K562 (cell line): ENCODE measurements at regions not wholly inside any gene's neighbourhood (a gene's known extent, or its start where the extent isn't known, plus 50 kb on each side); places are given as distances from the start of the nearest gene placed in this dataset.

Experiments
- ATAC-seq: fragments of 200-7000 bp; cut with Tn5 transposase; 3 replicates; pipeline ENCODE4 v1.9.1; 2020; ENCODE audit warnings: moderate library complexity
- BruUV-seq: library from RNA; stranded (reverse); fragments of 400-500 nt; replicated peaks from 2 replicates; lab custom pipeline; 2021; lab: Mats Ljungman, UMichigan
- CTCF ChIA-PET: fragments of 300-600 bp; formaldehyde crosslinking; extraction: SDS; loops from one replicate; lab custom pipeline; 2021; ENCODE audit warnings: low intra/inter-chr PET ratio; lab: Yijun Ruan, JAX
- POLR2A ChIA-PET: fragments of 300-600, 350-650 bp; sonication (Branson Sonifier 250); formaldehyde crosslinking; extraction: SDS; loops from one replicate; lab custom pipeline; 2021; ENCODE audit warnings: antibody characterized with exemption, inconsistent platforms; lab: Yijun Ruan, JAX
- DNase-seq, 4 experiments: peaks; one replicate each; pipeline versions ENCODE4 v3.0.0 to v3.0.0-alpha.2; 2011 to 2018; ENCODE audit warnings: low spot score in 3 of 4, mixed read lengths in 3 of 4; ENCODE audit errors: extremely low read depth in 1 of 4
- FAIRE-seq: peaks from 2 replicates; lab custom pipeline; 2011; peaks lifted over from hg19 to GRCh38; lab: Jason Lieb, UNC
- H2AFZ ChIP-seq: 2 replicates; pipeline ENCODE4 v1.6.0; 2011; ENCODE audit warnings: low read depth, low read length, control low read depth, inconsistent platforms
- H3K27ac ChIP-seq: fragments of 200-600 bp; 3 replicates; pipeline ENCODE4 v1.8.0; 2011; ENCODE audit warnings: low read depth, mild to moderate bottlenecking, control low read depth, inconsistent platforms, low read length, moderate library complexity, mixed read lengths; ENCODE audit errors: extremely low read depth
- H3K27me3 ChIP-seq, 2 experiments: fragments of 300-600 bp in 1 of 2; 2 replicates in 1 of 2; 3 replicates in 1 of 2; pipeline versions ENCODE4 v1.6.0 to v1.8.0; 2011; ENCODE audit warnings: inconsistent platforms in 2 of 2, low read length in 2 of 2, mild to moderate bottlenecking in 1 of 2, mixed read lengths in 1 of 2, moderate library complexity in 1 of 2; ENCODE audit not compliant: control insufficient read depth in 2 of 2, insufficient read depth in 2 of 2
- H3K36me3 ChIP-seq: fragments of 300-600 bp; 3 replicates; pipeline ENCODE4 v1.8.0; 2011; ENCODE audit warnings: mild to moderate bottlenecking, low read length, inconsistent platforms; ENCODE audit not compliant: control insufficient read depth, insufficient read depth
- H3K4me1 ChIP-seq, 2 experiments: fragments of 200-600 bp in 1 of 2; replicated peaks in 1 of 2; 2 replicates in 1 of 2; 3 replicates in 1 of 2; pipeline versions ENCODE4 v1.5.1 to v1.8.0; 2011; ENCODE audit warnings: inconsistent platforms in 2 of 2, low read length in 2 of 2, mild to moderate bottlenecking in 1 of 2, mixed read lengths in 1 of 2, moderate library complexity in 1 of 2; ENCODE audit not compliant: control insufficient read depth in 2 of 2, insufficient read depth in 2 of 2
- H3K4me2 ChIP-seq: 2 replicates; pipeline ENCODE4 v1.6.1; 2011; ENCODE audit warnings: low read length, control low read depth, inconsistent platforms, mixed read lengths; ENCODE audit not compliant: insufficient read depth
- H3K4me3 ChIP-seq: fragments of 200-600 bp; sonication (generic), shearing (Covaris generic); 2 replicates; pipeline ENCODE4 v1.5.1; 2016; ENCODE audit warnings: control low read depth, inconsistent platforms
- H3K79me2 ChIP-seq: fragments of 200-600 bp; 3 replicates; pipeline ENCODE4 v1.8.0; 2011; ENCODE audit warnings: low read length, inconsistent platforms; ENCODE audit not compliant: control insufficient read depth, insufficient read depth
- H3K9ac ChIP-seq, 2 experiments: 2 replicates each; pipeline versions ENCODE4 v1.6.0 to v1.6.1; 2011; ENCODE audit warnings: low read depth in 2 of 2, low read length in 2 of 2, control low read depth in 1 of 2, inconsistent platforms in 1 of 2, mild to moderate bottlenecking in 1 of 2, mixed read lengths in 1 of 2; ENCODE audit not compliant: insufficient read depth in 1 of 2
- H3K9me1 ChIP-seq: one replicate; pipeline ENCODE4 v1.6.0; 2011; ENCODE audit warnings: inconsistent platforms, mild to moderate bottlenecking, low read length, moderate library complexity; ENCODE audit not compliant: control insufficient read depth, insufficient read depth
- H3K9me3 ChIP-seq: replicated peaks from 2 replicates; pipeline ENCODE4 v1.5.1; 2011; ENCODE audit warnings: low read depth, low read length, inconsistent platforms; ENCODE audit not compliant: control insufficient read depth, insufficient read depth
- H4K20me1 ChIP-seq: replicated peaks from 2 replicates; pipeline ENCODE4 v1.6.1; 2011; ENCODE audit warnings: low read length, inconsistent platforms, mixed read lengths; ENCODE audit not compliant: control insufficient read depth, insufficient read depth
- NFIC ChIP-seq: fragments of 450-650 bp; IDR thresholded peaks from 2 replicates; pipeline ENCODE4 v1.6.1; 2017; ENCODE audit warnings: mild to moderate bottlenecking, inconsistent platforms
- SIX5 ChIP-seq, 2 experiments: IDR thresholded peaks; 2 replicates each; pipeline ENCODE4 v1.6.1; 2011; ENCODE audit warnings: low read length in 2 of 2, borderline replicate concordance in 1 of 2, low read depth in 1 of 2, mild to moderate bottlenecking in 1 of 2, moderate library complexity in 1 of 2; ENCODE audit not compliant: insufficient read depth in 1 of 2
- THRA ChIP-seq: fragments of 450-650 bp; IDR thresholded peaks from 2 replicates; pipeline ENCODE4 v1.6.1; 2017; ENCODE audit warnings: mild to moderate bottlenecking, moderate library complexity
- WGBS: fragments of 100-300 bp; shearing (Covaris generic); methylation state at CpG from one replicate; pipeline ENCODE4 v1.1.6; 2016; ENCODE audit warnings: low coverage, mixed read lengths; ENCODE audit not compliant: insufficient coverage; ENCODE audit errors: missing lambda C conversion rate; 5-methylcytosine and 5-hydroxymethylcytosine counted together
- in situ Hi-C: fragments of 300-500 bp; cut with MboI; formaldehyde crosslinking; loops from 4 replicates; pipeline ENCODE4 v1.15.0; 2018; ENCODE audit warnings: inconsistent platforms, mixed read lengths
- intact Hi-C: fragments of 100-400 bp; cut with micrococcal nuclease; formaldehyde crosslinking; loops from 2 replicates; pipeline ENCODE4 v1.14.2; 2022

GRCh38 chr1:101451888-101452287 is 215.1 kb downstream of the S1PR1 start (continued):
- no peak for TF ChIP-seq THRA

- ChIA-PET CTCF (no interaction called here), POLR2A (no interaction called here)
- ATAC-seq (no peak), FAIRE-seq (no peak), DNase-seq (peak in 1 of 4 experiments; percentile 10)
- Histone ChIP-seq H4K20me1 (no peaks in the 10 kb centered on the region), H3K9me1 (peaks cover 2% of the 10 kb centered on the region), H3K4me2 (no peak overlapping the region), H2AFZ (no peak overlapping the region), H3K79me2 (no peaks in the 10 kb centered on the region), H3K9ac (no peak overlapping the region), H3K36me3 (no peaks in the 10 kb centered on the region), H3K9me3 (no peaks in the 10 kb centered on the region), H3K27me3 (no peaks in the 10 kb centered on the region), H3K4me1 (no peaks in the 10 kb centered on the region), H3K27ac (no peak overlapping the region), H3K4me3 (no peak overlapping the region)
- TF ChIP-seq NFIC = peak; percentile 45
- no peak for TF ChIP-seq SIX5 (IDR thresholded peaks at IDR 0.05; ENCODE audit: borderline replicate concordance in 1 of 2, insufficient read depth in 1 of 2, low read depth in 1 of 2, low read length in 2 of 2)
- in situ Hi-C loops (no loop called here), intact Hi-C loops (no loop called here)
- BruUV-seq = no TSS peak
- WGBS = 8% methylated on average over 12 of the region's 12 CpGs
These were observed 216.0 kb downstream of the S1PR1 start for GRCh38 chr1:101452825-101453224.
